ENCODE measurements at regions not wholly inside any gene's neighbourhood (a gene's known extent, or its start where the extent isn't known, plus 50 kb on each side); places are given as distances from the start of the nearest gene placed in this dataset.

GRCh38 chr12:4050340-4050739 lies 177.1 kb upstream of the PARP11 start:
- DNase-seq = no peak

- DNase-seq = no peak
These were observed 176.3 kb upstream of the PARP11 start for GRCh38 chr12:4049298-4050080.

GRCh38 chr12:4047421-4047820 lies 174.2 kb upstream of the PARP11 start:
- DNase-seq = no peak

- DNase-seq = no peak
These were observed 173.3 kb upstream of the PARP11 start for GRCh38 chr12:4046495-4046840.

- DNase-seq = no peak
These were observed 172.7 kb upstream of the PARP11 start for GRCh38 chr12:4045786-4046494.

- DNase-seq = no peak
These were observed 171.8 kb upstream of the PARP11 start for GRCh38 chr12:4044736-4045730.

GRCh38 chr12:4044101-4044500 lies 170.9 kb upstream of the PARP11 start:
- DNase-seq = no peak

- no peak for DNase-seq
These were observed 168.1 kb upstream of the PARP11 start for GRCh38 chr12:4041187-4041885.

GRCh38 chr12:4039931-4040330 lies 166.7 kb upstream of the PARP11 start:
- DNase-seq = no peak

- peak in 1 of 2 donors; percentile 55 for DNase-seq
These were observed 164.6 kb upstream of the PARP11 start for GRCh38 chr12:4037747-4038312.

- no peak for DNase-seq
These were observed 163.6 kb upstream of the PARP11 start for GRCh38 chr12:4036671-4037271.

- DNase-seq = no peak
These were observed 161.7 kb upstream of the PARP11 start for GRCh38 chr12:4034921-4035320.

GRCh38 chr12:4032924-4033615 lies 159.9 kb upstream of the PARP11 start:
- no peak for DNase-seq

- DNase-seq = no peak
These were observed 158.6 kb upstream of the PARP11 start for GRCh38 chr12:4031703-4032291.

GRCh38 chr12:4030929-4031702 lies 157.9 kb upstream of the PARP11 start:
- DNase-seq = peak; percentile 92 to 93

- no peak for DNase-seq
These were observed 154.2 kb upstream of the PARP11 start for GRCh38 chr12:4027412-4027811.

GRCh38 chr12:4026517-4026916 lies 153.3 kb upstream of the PARP11 start:
- no peak for DNase-seq

- DNase-seq = no peak
These were observed 152.8 kb upstream of the PARP11 start for GRCh38 chr12:4026020-4026358.
